ENCODE measurements at regions not wholly inside any gene's neighbourhood (a gene's known extent, or its start where the extent isn't known, plus 50 kb on each side); places are given as distances from the start of the nearest gene placed in this dataset.

GRCh38 chr4:162988530-162988929 is 178.2 kb downstream of the NAF1 start:
- H3K36me3 Mint-ChIP-seq (ENCODE audit: unreplicated experiment) = no peaks in the 10 kb centered on the region
- H3K9me3 Mint-ChIP-seq (ENCODE audit: unreplicated experiment) = peaks cover 4% of the 10 kb centered on the region
- no peak for TF ChIP-seq CTCF (IDR thresholded peaks at IDR 0.05)
- no peak for DNase-seq (ENCODE audit: extremely low spot score, unreplicated experiment)
- H3K27me3 Mint-ChIP-seq (ENCODE audit: unreplicated experiment) = peaks cover 10% of the 10 kb centered on the region
- no peak overlapping the region for H3K27ac Mint-ChIP-seq (ENCODE audit: unreplicated experiment)
- no peaks in the 10 kb centered on the region for H3K4me1 Mint-ChIP-seq (ENCODE audit: unreplicated experiment)
- no peak overlapping the region for H3K4me3 Mint-ChIP-seq (ENCODE audit: unreplicated experiment)

- no peaks in the 10 kb centered on the region for H3K4me1 Mint-ChIP-seq (ENCODE audit: unreplicated experiment)
- H3K27ac Mint-ChIP-seq (ENCODE audit: unreplicated experiment) = no peak overlapping the region
- H3K4me3 Mint-ChIP-seq (ENCODE audit: unreplicated experiment) = no peak overlapping the region
- peaks cover 4% of the 10 kb centered on the region for H3K9me3 Mint-ChIP-seq (ENCODE audit: unreplicated experiment)
- DNase-seq (ENCODE audit: extremely low spot score, unreplicated experiment) = no peak
- H3K27me3 Mint-ChIP-seq (ENCODE audit: unreplicated experiment) = peaks cover 7% of the 10 kb centered on the region
- TF ChIP-seq CTCF (IDR thresholded peaks at IDR 0.05) = no peak
- no peaks in the 10 kb centered on the region for H3K36me3 Mint-ChIP-seq (ENCODE audit: unreplicated experiment)
Measured at GRCh38 chr4:162985131-162985530, 181.6 kb downstream of the NAF1 start.

- Mint-ChIP-seq H3K4me3 (ENCODE audit: unreplicated experiment) (no peak overlapping the region), H3K36me3 (ENCODE audit: unreplicated experiment) (no peaks in the 10 kb centered on the region), H3K9me3 (ENCODE audit: unreplicated experiment) (peaks cover 4% of the 10 kb centered on the region), H3K4me1 (ENCODE audit: unreplicated experiment) (no peaks in the 10 kb centered on the region), H3K27ac (ENCODE audit: unreplicated experiment) (no peak overlapping the region), H3K27me3 (ENCODE audit: unreplicated experiment) (peaks cover 7% of the 10 kb centered on the region)
- DNase-seq (ENCODE audit: extremely low spot score, unreplicated experiment) = no peak
- TF ChIP-seq CTCF (IDR thresholded peaks at IDR 0.05) = no peak
Measured at GRCh38 chr4:162984621-162985020, 182.1 kb downstream of the NAF1 start.

GRCh38 chr4:162981823-162982222 is 184.9 kb downstream of the NAF1 start:
- TF ChIP-seq CTCF (IDR thresholded peaks at IDR 0.05) = no peak
- H3K4me3 Mint-ChIP-seq (ENCODE audit: unreplicated experiment) = no peak overlapping the region
- peaks cover 4% of the 10 kb centered on the region for H3K9me3 Mint-ChIP-seq (ENCODE audit: unreplicated experiment)
- H3K27me3 Mint-ChIP-seq (ENCODE audit: unreplicated experiment) = peaks cover 5% of the 10 kb centered on the region
- DNase-seq (ENCODE audit: extremely low spot score, unreplicated experiment) = no peak
- no peaks in the 10 kb centered on the region for H3K4me1 Mint-ChIP-seq (ENCODE audit: unreplicated experiment)
- no peak overlapping the region for H3K27ac Mint-ChIP-seq (ENCODE audit: unreplicated experiment)
- no peaks in the 10 kb centered on the region for H3K36me3 Mint-ChIP-seq (ENCODE audit: unreplicated experiment)

- Mint-ChIP-seq H3K27ac (ENCODE audit: unreplicated experiment) (no peak overlapping the region), H3K9me3 (ENCODE audit: unreplicated experiment) (no peaks in the 10 kb centered on the region), H3K36me3 (ENCODE audit: unreplicated experiment) (no peaks in the 10 kb centered on the region), H3K4me3 (ENCODE audit: unreplicated experiment) (no peak overlapping the region), H3K27me3 (ENCODE audit: unreplicated experiment) (peaks cover 5% of the 10 kb centered on the region), H3K4me1 (ENCODE audit: unreplicated experiment) (no peaks in the 10 kb centered on the region)
- no peak for DNase-seq (ENCODE audit: extremely low spot score, unreplicated experiment)
- TF ChIP-seq CTCF (IDR thresholded peaks at IDR 0.05) = no peak
Measured at GRCh38 chr4:162978398-162978797, 188.3 kb downstream of the NAF1 start.

Measured in osteocyte (in vitro differentiated cells).